ENCODE measurements at regions not wholly inside any gene's neighbourhood (a gene's known extent, or its start where the extent isn't known, plus 50 kb on each side); places are given as distances from the start of the nearest gene placed in this dataset.

- ChIA-PET CTCF (no interaction called here), POLR2A (ENCODE audit: unreplicated experiment) (interaction anchor here (0.6 kb wide), 1 partner anchor 239 kb away, joined by 3 read pairs; no protein-coding TSS in a partner anchor)
- intact Hi-C loops (cut with micrococcal nuclease): no loop called here
- TF ChIP-seq CTCF (conservative IDR thresholded peaks at IDR 0.05; ENCODE audit: low read depth, low read length): no peak
- TF ChIP-seq EZH2 (IDR thresholded peaks at IDR 0.05; ENCODE audit: low read length, unreplicated experiment): no peak
- TF ChIP-seq EZH2phosphoT487 (IDR thresholded peaks at IDR 0.05; ENCODE audit: borderline replicate concordance, low read length): no peak
- no peaks in the 10 kb centered on the region for H3K9me2 ChIP-seq (replicated peaks; ENCODE audit: low read length)
- no peak overlapping the region for H3K9ac ChIP-seq (ENCODE audit: low read length)
- H3K4me1 ChIP-seq (ENCODE audit: insufficient read depth, low read length): no peaks in the 10 kb centered on the region
- no peak for ATAC-seq
- H3K79me2 ChIP-seq (ENCODE audit: low read length): no peaks in the 10 kb centered on the region
- H3K27me3 ChIP-seq (ENCODE audit: low read length): no peaks in the 10 kb centered on the region
- H2AFZ ChIP-seq (ENCODE audit: low read length): no peak overlapping the region
- no peaks in the 10 kb centered on the region for H3K9me3 ChIP-seq (ENCODE audit: low read length)
- no peak overlapping the region for H3K4me3 ChIP-seq (ENCODE audit: low read length)
- no peak overlapping the region for H3K4me2 ChIP-seq (ENCODE audit: low read length)
- H3K27ac ChIP-seq (ENCODE audit: low read length): no peak overlapping the region
- no peaks in the 10 kb centered on the region for H3K36me3 ChIP-seq (ENCODE audit: low read depth, low read length)
- no peaks in the 10 kb centered on the region for H4K20me1 ChIP-seq (ENCODE audit: low read length)
- no peaks in the 10 kb centered on the region for H3F3A ChIP-seq (ENCODE audit: low read length, unreplicated experiment)
- no TSS peak for BruUV-seq (replicated peaks)
- no peak for DNase-seq
These were observed 2041.2 kb upstream of the PIK3C3 start for GRCh38 chr18:39913672-39914366.

- Histone ChIP-seq H3K4me1 (ENCODE audit: insufficient read depth, low read length) (no peaks in the 10 kb centered on the region), H3K27ac (ENCODE audit: low read length) (no peak overlapping the region), H3K9me3 (ENCODE audit: low read length) (no peaks in the 10 kb centered on the region), H3K27me3 (ENCODE audit: low read length) (no peaks in the 10 kb centered on the region), H3K9ac (ENCODE audit: low read length) (no peak overlapping the region), H3F3A (ENCODE audit: low read length, unreplicated experiment) (no peaks in the 10 kb centered on the region), H3K4me2 (ENCODE audit: low read length) (no peak overlapping the region), H3K36me3 (ENCODE audit: low read depth, low read length) (no peaks in the 10 kb centered on the region), H4K20me1 (ENCODE audit: low read length) (no peaks in the 10 kb centered on the region), H3K9me2 (replicated peaks; ENCODE audit: low read length) (no peaks in the 10 kb centered on the region), H3K4me3 (ENCODE audit: low read length) (no peak overlapping the region), H3K79me2 (ENCODE audit: low read length) (no peaks in the 10 kb centered on the region), H2AFZ (ENCODE audit: low read length) (no peak overlapping the region)
- intact Hi-C loops (cut with micrococcal nuclease): no loop called here
- DNase-seq (no peak), ATAC-seq (no peak)
- no peak for TF ChIP-seq CTCF (conservative IDR thresholded peaks at IDR 0.05; ENCODE audit: low read depth, low read length)
- no peak for TF ChIP-seq EZH2phosphoT487 (IDR thresholded peaks at IDR 0.05; ENCODE audit: borderline replicate concordance, low read length)
- no peak for TF ChIP-seq EZH2 (IDR thresholded peaks at IDR 0.05; ENCODE audit: low read length, unreplicated experiment)
- BruUV-seq (replicated peaks): no TSS peak
- ChIA-PET POLR2A (ENCODE audit: unreplicated experiment) (no interaction called here), CTCF (no interaction called here)
These were observed 2043.3 kb upstream of the PIK3C3 start for GRCh38 chr18:39911716-39912115.

- Histone ChIP-seq H2AFZ (ENCODE audit: low read length) (no peak overlapping the region), H3K79me2 (ENCODE audit: low read length) (no peaks in the 10 kb centered on the region), H3K36me3 (ENCODE audit: low read depth, low read length) (no peaks in the 10 kb centered on the region), H3K4me1 (ENCODE audit: insufficient read depth, low read length) (no peaks in the 10 kb centered on the region), H3K9me3 (ENCODE audit: low read length) (no peaks in the 10 kb centered on the region), H3F3A (ENCODE audit: low read length, unreplicated experiment) (no peaks in the 10 kb centered on the region), H3K27me3 (ENCODE audit: low read length) (no peaks in the 10 kb centered on the region), H3K9ac (ENCODE audit: low read length) (no peak overlapping the region), H3K4me2 (ENCODE audit: low read length) (no peak overlapping the region), H3K27ac (ENCODE audit: low read length) (no peak overlapping the region), H3K4me3 (ENCODE audit: low read length) (no peak overlapping the region), H4K20me1 (ENCODE audit: low read length) (no peaks in the 10 kb centered on the region), H3K9me2 (replicated peaks; ENCODE audit: low read length) (no peaks in the 10 kb centered on the region)
- intact Hi-C loops (cut with micrococcal nuclease): loop anchor here (10.0 kb wide), 1 partner anchor 85 kb away; no protein-coding TSS in a partner anchor
- POLR2A ChIA-PET (ENCODE audit: unreplicated experiment): no interaction called here
- no TSS peak for BruUV-seq (replicated peaks)
- CTCF ChIA-PET: no interaction called here
- TF ChIP-seq EZH2phosphoT487 (IDR thresholded peaks at IDR 0.05; ENCODE audit: borderline replicate concordance, low read length) (no peak), CTCF (conservative IDR thresholded peaks at IDR 0.05; ENCODE audit: low read depth, low read length) (no peak), EZH2 (IDR thresholded peaks at IDR 0.05; ENCODE audit: low read length, unreplicated experiment) (no peak)
- ATAC-seq (no peak; the same call in 1 of the 2 replicates), DNase-seq (no peak)
These were observed 2045.3 kb upstream of the PIK3C3 start for GRCh38 chr18:39909706-39910105.
